SK-N-SH treated with all-trans-retinoic acid at 6 μM for 48 hours (cell line): ENCODE measurements at regions not wholly inside any gene's neighbourhood (a gene's known extent, or its start where the extent isn't known, plus 50 kb on each side); places are given as distances from the start of the nearest gene placed in this dataset.

Source experiments
- ARNTL ChIP-seq: fragments of 450-650 bp; formaldehyde crosslinking; IDR thresholded peaks from 2 replicates; pipeline ENCODE4 v1.5.0; 2020; ENCODE audit warnings: low read depth, mild to moderate bottlenecking, moderate library complexity, borderline replicate concordance
- BACH2 ChIP-seq: fragments of 250-450 bp; sonication (Bioruptor Pico); IDR thresholded peaks from 2 replicates; pipeline ENCODE4 v1.9.0; 2021; ENCODE audit warnings: mild to moderate bottlenecking, borderline replicate concordance
- CSDC2 ChIP-seq: fragments of 250-450 bp; sonication (Bioruptor Pico); IDR thresholded peaks from 2 replicates; pipeline ENCODE4 v1.5.0; 2020; ENCODE audit warnings: mild to moderate bottlenecking, moderate library complexity
- OSR1 ChIP-seq: fragments of 250-450 bp; sonication (Bioruptor Pico); IDR thresholded peaks from 2 replicates; pipeline ENCODE4 v1.8.0; 2022; ENCODE audit warnings: moderate library complexity, mild to moderate bottlenecking, inconsistent platforms
- TCF4 ChIP-seq: fragments of 250-450 bp; sonication (Bioruptor Pico); IDR thresholded peaks from 2 replicates; pipeline ENCODE4 v1.8.0; 2021; ENCODE audit warnings: mild to moderate bottlenecking, moderate library complexity, borderline replicate concordance
- TOX ChIP-seq: fragments of 250-450 bp; sonication (Bioruptor Pico); IDR thresholded peaks from 2 replicates; pipeline ENCODE4 v1.8.0; 2021; ENCODE audit warnings: mild to moderate bottlenecking, moderate library complexity, borderline replicate concordance
- ZC3H10 ChIP-seq: fragments of 250-450 bp; sonication (Bioruptor Pico); IDR thresholded peaks from 2 replicates; pipeline ENCODE4 v1.5.1; 2021; ENCODE audit warnings: mild to moderate bottlenecking, moderate library complexity
- ZFP3 ChIP-seq: fragments of 250-450 bp; sonication (Bioruptor Pico); IDR thresholded peaks from 2 replicates; pipeline ENCODE4 v1.5.0; 2020; ENCODE audit warnings: mild to moderate bottlenecking, moderate library complexity
- TF ChIP-seq, protein P1 (sequence below): fragments of 250-450 bp; sonication (Bioruptor Pico); IDR thresholded peaks from 2 replicates; pipeline ENCODE4 v1.8.0; 2020; ENCODE audit warnings: mild to moderate bottlenecking, moderate library complexity, borderline replicate concordance

DNA sequence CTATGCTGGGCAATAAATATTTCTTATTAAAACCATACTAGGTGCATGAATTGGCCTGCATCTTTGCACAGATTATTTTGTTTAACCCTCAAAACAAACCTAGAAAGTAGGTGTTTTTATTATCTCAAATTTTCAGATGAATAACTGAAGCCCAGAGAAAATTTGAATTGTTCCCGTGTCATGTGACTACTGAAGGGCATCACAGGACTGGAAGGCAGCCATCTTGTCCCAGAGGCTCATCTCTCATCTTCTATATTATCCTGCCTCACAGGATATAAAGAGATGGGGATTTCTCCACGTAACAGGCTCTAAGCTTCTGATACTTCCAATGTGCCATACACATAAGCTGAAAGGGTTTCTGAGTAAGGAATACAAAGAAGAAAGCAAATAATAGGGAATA lies 84.0 kb upstream of the ODAD2 start:
- TF ChIP-seq OSR1 (CRISPR knock-in tag) = no peak
- TF ChIP-seq ZFP3 (CRISPR knock-in tag) = no peak
- no peak for TF ChIP-seq CSDC2 (CRISPR knock-in tag)
- no peak for TF ChIP-seq ZC3H10 (CRISPR knock-in tag)
- TF ChIP-seq, protein P1, sequence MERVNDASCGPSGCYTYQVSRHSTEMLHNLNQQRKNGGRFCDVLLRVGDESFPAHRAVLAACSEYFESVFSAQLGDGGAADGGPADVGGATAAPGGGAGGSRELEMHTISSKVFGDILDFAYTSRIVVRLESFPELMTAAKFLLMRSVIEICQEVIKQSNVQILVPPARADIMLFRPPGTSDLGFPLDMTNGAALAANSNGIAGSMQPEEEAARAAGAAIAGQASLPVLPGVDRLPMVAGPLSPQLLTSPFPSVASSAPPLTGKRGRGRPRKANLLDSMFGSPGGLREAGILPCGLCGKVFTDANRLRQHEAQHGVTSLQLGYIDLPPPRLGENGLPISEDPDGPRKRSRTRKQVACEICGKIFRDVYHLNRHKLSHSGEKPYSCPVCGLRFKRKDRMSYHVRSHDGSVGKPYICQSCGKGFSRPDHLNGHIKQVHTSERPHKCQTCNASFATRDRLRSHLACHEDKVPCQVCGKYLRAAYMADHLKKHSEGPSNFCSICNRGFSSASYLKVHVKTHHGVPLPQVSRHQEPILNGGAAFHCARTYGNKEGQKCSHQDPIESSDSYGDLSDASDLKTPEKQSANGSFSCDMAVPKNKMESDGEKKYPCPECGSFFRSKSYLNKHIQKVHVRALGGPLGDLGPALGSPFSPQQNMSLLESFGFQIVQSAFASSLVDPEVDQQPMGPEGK (CRISPR knock-in tag) = no peak
- no peak for TF ChIP-seq ARNTL (CRISPR knock-in tag)
- no peak for TF ChIP-seq TCF4 (CRISPR knock-in tag)
- no peak for TF ChIP-seq BACH2 (CRISPR knock-in tag)
- TF ChIP-seq TOX (CRISPR knock-in tag) = no peak
